GM21619 (cell line): ENCODE measurements at regions not wholly inside any gene's neighbourhood (a gene's known extent, or its start where the extent isn't known, plus 50 kb on each side); places are given as distances from the start of the nearest gene placed in this dataset.

Experiments used
- ATAC-seq: cut with Tn5 transposase; IDR thresholded peaks from one replicate; pipeline ENCODE4 v1.9.1; 2021; ENCODE audit not compliant: unreplicated experiment

DNA sequence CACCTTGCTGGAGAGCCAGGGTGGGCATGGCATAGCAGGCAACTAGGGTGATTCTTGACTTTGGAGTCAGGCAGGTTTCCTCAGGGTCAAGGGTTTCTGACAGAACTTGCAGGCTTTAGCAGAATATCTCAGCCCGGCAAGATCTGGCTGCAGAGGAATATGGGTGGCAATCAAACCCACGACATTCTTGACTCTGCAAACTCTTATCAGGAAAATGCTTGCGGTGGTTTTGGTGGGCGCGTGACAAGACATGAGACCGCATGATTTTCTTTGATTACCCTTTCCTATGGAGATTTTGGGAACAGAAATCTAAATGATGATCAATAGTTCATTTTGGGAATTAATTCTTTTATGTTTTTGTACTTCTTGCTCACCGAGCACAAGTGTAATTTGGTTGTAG is 449.5 kb downstream of the VRK1 start:
- no peak for ATAC-seq

DNA sequence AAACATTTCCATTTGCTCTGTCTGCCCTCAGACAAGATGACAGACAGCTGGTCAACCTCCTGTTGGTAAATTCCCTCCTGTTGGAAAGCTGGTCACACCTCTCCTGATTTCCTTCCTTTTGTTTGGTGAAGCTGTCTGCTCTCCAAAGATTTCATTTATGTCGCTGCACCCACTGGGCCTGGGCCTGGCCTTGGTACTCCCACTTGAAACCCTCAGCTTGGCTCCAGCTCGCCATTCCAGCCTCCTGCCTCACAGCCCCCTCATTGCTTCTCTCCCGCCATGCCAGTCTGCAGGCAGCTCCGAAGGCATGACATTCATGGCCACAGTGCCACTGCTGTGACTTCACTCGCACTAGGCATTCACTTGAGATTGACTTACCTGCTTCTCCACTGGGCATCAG is 451.8 kb downstream of the VRK1 start:
- ATAC-seq: no peak

DNA sequence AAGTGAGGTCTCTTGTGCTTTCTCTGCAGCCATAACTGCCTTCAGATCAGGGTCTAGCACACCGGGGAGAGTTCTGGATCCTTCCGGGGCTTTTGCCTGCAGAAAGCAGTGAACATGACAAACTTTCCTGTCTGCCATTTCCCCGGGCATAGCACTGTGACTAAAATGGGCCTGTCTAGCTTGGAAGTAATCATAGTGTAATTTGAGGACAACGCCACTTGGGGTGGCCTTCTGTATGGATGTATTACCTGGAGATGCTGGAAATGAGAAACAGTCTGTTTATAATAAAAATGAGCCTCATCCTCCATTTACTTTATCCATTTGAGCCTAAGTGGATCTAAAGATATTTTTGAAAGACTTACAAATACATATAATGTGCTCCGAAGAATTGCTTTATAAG is 453.7 kb downstream of the VRK1 start:
- ATAC-seq: no peak

DNA sequence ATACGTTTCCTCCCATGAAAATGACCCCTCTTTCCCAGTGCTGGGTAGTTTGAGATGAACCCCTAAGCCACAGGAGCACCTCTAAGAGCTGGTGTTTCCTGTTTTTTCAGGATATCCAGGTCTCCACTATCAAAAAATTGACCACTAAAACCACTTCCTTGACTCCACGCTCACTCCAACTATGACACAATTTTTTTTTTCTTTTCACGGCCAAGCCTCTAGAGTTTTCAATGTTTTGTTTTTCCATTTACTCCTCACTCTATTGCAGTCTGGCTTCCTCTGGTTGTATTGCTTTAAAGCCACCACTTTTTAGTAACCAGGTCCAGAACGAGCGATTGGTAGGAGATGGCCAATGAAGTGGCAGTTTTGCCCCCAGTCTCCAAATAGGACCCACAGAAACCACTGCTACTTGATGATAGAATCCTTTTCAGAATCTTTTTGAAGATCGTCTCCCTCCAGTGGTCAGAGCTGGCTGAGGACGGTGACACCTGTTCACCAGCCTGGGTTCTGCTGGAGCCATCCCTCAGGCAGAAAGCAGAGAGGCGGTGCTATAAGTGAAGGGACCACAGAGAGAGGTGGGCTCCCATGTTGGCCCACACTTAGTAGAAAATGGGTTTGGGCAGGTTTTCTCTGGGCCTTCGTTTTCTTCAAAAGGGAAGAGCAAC is 454.4 kb downstream of the VRK1 start:
- no peak for ATAC-seq

DNA sequence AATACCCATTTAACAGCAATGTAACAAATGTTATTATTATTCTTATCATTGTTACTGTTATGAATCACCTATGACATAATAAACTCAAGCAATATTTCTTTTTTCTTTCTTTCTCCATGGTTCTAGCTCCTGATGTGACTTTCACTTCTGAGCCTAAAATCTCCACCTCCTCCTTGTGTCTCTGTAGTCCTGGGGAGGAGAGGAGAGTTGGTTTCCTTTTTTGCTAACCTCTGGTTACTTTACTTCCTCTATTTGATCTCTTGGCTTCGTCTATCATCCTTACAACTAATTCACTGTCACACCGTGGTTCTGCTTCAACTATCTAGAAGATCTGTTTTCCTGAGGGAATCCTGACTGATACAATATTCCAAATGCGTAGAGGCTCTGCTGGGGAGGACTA is 456.6 kb downstream of the VRK1 start:
- ATAC-seq: no peak

DNA sequence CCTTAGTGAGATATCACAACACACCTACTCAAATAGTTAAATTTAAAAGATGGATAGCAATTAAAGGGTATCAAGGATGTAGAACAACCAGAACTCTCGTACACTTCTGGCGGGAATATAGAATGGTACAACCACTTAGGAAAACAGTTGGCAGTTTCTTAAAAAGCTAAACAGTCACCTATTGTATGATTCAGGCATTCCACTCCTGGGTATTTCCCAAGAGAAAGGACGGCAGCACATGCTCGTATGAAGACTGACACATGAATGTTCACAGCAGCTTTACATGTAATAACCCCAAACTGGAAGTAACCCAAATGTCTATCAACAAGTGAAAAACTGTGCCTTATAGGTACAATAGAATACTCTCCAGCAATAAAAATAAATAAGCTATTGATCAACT is 465.2 kb downstream of the VRK1 start:
- ATAC-seq: no peak

DNA sequence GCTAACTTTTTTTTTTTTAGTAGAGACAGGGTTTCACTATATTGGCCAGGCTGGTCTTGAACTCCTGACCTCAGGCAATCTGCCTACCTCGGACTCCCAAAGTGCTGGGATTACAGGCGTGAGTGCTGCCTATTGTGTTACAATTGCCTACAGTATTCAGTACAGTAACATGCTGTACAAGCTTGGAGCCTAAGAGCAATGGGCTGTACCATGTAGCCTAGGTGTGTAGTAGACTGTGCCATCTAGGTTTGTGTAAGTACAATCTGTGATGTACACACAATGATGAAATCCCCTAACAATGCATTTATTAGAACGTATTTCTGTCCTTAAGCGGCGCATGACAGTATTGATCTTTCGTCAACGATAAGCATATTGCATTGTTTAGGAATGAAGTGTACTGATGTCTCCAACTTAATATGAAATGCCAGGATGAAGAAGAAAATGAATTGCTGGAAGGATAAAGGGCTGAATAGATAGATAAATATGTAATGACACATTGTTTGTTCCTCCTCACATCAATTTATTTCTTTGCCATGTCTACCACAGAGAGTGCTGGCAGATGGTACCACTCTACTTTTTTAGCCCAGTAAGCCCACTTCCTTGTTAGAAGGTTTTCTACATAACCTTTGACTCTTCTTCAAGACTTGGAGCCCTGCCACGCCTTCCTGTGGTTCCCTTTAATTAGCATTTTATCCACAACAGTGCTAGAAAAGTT is 467.5 kb downstream of the VRK1 start:
- no peak for ATAC-seq

DNA sequence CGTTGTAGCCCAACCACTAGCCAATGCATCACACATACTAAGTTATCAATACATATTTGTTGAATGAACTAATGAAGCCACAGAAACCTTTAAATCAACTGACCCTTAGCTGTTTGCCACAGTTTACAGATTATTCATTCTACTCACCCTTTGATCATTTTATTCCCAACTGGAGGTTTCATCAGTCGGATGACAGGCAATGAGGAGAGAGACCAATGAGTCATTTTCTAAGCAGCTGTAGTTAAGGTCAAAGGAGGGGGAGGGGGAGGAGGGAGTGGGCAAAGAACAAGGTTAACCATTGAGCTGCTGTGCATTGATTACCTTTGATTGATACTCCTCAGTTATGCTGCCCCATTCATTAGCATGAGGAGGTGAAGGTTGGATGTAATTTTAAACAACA is 469.5 kb downstream of the VRK1 start:
- no peak for ATAC-seq

DNA sequence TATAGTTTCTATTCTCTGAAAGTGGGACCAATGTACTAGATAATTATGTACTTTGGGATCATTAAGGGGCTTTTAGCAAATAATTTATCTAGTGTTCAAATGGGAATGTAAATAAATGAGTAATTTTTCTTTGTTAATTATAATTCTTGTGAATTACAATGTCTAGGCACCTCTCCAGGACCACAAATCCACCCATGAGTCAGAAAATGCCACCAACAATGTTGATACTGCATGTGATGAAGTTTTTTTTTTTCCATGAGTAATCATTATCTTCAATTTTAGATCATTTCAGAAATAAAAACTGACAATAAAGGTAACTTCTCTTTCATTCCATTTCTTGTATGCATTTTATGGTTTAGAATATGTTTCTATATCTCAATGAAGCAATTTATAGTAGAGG is 470.3 kb downstream of the VRK1 start:
- ATAC-seq: no peak

DNA sequence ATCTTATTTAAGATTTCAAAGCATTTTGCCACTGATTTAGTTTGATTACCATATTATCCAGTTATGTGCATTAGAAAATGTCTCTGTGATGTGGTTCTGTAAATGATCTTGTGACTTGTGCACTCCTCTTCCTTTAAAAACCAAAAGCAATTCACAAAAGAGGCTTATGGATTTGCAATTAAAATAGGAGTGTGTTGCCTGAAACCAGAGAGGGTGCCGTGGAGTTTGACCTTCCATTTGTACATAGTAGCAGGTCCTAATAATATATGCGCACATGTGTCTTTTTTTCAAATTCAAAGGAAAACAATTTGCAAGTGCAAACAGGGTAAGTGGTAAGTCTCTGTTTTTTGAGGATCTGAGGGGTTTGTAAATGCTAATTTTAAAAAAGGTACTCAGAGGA is 470.9 kb downstream of the VRK1 start:
- ATAC-seq: no peak

DNA sequence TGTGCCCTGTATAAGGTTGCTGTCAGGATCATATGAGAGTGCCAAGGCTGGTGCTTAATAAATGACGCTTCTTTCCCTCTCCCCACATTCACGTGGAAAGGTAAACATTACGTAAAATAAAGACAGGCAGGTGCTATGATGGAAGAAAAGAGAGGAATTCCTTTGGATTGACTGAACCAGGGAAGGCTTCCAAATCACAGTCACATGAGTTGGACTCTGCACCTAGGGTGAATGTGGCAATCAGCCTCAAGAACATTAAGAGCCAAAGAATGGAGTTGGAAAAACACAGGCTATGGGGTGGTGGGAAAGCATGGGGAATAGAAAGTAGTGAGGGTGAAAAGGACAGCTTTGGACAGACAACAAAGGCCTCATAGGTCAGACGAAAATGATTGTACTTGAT is 473.1 kb downstream of the VRK1 start:
- no peak for ATAC-seq

DNA sequence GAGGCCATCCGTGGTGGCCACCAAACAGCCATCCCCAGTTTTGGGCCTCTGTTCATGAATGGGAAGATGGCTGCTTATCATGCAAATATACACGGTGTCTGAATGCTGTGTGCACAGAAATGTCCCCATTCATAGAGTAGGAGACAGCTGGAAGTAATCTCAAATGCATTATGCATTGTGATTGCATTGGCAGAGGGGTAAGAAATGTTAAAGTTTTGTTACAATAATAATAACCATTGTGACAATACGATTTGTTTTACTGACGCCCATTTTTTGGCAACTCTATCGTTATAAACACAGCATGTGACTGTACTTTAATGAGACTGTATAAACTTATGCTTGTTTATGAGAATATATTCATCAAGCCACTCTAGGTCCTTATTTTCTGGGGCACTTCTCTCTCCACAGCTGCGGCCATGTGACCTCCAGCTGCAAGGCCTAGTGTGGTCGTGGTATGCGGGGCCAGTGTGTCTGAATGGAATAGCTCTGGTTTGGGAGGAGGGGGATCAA is 474.3 kb downstream of the VRK1 start:
- no peak for ATAC-seq

DNA sequence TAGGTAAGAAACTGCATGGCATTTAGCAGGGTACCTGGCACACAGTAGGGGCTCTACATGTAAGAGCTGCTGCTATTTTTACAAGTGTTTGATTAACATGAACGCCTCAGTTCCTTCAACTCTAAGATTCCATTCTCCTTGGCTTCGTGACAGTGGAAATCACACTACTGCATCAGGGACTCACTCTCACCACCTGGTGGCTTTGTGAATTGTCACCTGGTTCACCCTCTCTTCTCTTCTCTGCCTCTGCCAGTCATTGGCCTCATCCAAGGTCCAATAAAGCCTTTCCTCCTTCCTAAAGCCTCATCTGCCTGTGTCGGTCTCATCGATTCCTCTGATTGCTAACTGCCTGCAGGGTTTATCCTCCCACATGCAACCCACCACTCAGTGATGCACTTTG is 476.4 kb downstream of the VRK1 start:
- ATAC-seq: no peak

DNA sequence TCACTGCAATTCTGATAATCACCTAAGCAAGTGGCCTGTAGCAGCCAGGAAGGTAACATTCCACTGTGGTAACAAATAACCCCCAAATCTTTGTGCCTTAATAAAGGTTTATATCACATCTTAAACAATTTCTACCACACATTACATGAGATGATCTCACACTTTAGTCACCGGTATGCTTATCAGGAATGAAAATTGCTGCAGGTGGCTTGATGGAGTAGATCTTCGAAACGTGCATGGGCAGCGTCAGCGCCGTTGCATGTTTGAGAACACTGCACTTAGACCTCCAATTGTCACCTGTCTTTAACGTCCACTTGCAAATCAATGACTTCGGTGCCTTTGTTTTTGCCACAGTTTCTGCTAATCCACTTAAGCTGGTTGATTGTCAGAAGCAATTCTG is 477.4 kb downstream of the VRK1 start:
- ATAC-seq: no peak

DNA sequence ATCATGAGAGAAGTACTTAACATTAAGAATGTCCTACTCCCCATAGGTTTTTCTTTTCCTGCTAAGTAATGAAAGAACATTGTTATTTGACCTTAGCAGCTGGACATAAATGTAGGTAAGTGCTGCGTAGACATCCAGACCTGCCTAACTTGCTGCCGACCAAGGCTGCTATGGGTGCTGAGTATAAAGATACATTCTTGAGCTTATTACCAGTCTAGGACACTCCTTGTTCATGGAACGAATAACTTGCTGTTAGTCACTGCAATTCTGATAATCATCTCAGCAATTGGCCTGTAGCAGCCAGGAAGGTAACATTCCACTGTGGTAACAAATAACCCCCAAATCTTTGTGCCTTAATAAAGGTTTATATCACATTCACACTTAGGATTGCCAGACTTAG is 478.1 kb downstream of the VRK1 start:
- no peak for ATAC-seq

DNA sequence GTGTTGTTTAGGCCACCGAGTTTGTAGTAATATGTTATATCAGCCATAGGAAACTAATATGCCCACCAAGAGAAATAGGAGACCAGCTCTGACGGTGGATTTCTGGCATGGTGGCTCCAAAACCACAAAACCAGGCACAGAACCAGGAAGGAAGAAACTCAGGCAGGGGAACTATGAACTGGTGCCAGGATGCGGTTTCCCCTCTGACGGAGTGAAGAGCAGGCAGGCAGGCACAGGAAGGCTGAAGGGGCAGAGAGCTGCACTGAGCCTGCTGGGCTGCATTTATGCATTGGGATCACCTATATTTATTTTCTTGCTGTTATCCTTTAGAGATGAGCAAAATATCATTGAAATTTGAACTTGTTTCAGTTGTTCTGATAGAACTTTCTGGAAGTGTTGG is 479.4 kb downstream of the VRK1 start:
- ATAC-seq: no peak

DNA sequence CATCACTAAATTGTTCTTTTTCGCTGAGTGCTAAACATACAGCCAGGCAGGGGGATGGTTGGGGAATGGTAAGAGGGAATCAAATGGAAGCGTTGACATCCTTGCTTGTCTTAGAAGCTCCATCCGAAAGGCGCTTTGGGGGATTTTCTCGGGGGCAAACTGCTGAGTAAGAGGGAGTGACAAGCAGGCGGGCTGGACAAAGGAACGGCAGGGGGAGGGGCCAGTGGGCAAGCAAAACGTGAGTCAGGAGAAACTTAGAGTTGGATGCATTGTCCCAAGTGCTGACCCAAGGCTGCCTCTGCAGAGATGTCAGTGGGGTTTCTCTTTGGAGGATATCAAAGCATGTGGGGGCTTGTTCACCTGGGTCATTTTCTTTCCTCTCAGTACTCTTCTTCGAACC is 480.5 kb downstream of the VRK1 start:
- no peak for ATAC-seq

DNA sequence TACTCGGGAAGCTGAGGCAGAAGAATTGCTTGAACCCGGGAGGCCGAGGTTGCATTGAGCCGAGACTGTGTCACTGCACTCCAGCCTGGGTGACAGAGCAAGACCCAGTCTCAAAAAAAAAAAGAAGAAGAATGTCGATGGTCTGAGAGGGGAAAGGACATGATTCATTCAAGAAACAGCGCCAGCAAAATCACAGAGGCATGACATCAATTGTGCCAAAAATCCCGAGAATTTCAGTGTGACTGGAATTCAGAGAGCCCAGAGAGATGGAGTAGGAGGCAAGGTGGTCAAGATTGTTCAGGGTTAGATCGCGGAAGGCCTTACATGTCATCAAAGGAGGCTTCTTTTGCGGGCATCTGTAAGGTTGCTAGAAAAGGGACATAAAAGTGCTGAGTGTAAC is 483.3 kb downstream of the VRK1 start:
- ATAC-seq: no peak

DNA sequence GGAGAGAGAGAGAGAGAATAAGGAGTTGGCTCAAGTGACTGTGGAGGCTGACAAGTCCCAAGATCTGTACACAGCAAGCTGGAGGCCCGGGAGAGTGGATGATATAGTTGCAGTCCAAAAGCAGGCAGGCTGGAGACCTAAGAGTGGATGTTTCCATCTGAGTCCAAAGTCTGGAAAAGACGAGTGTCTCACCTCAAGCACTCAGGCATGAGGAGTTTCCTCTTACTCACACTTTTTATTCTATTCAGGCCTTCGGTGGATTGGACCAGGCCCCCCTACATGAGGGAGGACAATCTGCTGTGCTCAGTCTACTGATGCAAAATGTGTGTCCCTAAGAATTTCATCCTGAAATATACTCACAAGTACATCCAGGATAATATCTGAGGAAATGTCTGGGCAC is 484.6 kb downstream of the VRK1 start:
- ATAC-seq: no peak

DNA sequence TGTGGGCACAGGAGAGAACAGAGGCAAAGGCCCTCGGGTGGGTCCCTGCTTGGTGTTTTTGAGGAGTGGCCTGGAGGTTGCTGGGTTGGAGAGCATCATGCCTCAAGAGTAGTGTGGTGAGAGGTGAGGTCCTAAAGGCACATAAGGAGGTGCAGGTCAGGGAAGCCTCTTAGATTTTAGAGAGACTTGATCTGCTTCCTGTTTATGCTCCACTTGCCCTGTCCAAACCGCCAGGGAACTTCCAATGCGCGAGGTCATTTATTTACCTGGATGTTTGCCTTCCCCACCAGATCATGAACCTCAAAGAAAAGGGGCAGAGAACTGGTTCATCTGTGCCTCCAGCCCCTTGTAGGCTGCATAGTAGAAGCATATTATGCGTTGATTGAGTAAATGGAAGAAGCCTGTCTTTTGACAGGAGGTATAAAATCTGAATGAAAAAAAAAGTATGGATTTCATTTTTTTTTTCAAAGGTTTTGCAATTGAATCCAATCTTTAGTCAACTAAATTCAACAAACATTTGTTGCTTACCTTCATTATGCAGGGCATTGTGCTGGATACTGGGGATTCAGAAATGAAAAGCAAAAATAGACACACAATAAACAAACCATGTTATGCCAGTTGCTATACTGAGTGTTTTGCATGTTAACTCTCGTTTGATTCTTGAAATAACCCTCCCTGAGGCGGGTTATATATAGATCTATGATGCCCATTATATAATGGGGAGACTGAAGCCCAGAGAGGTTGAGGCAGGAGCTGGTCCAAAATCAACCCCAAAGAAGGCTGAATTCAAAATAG is 485.2 kb downstream of the VRK1 start:
- no peak for ATAC-seq

DNA sequence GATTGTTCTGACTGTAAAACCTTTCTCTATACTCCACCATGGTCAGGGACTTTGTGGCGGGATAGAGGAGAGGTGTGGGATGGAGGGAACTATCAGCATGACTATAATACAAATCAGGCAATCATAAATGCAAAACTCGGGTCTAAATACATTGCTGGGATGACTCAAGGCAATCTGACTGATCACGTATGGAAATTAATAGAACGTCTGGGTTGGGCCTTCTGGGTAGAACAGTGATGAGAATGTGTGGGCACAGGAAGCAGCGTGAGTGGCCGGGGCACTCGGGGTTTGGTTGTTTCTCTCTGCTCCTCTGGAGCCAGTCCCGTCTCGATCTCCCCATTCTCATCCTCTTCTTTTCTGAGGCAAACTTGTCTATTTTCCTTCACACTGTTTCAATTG is 485.8 kb downstream of the VRK1 start:
- no peak for ATAC-seq

DNA sequence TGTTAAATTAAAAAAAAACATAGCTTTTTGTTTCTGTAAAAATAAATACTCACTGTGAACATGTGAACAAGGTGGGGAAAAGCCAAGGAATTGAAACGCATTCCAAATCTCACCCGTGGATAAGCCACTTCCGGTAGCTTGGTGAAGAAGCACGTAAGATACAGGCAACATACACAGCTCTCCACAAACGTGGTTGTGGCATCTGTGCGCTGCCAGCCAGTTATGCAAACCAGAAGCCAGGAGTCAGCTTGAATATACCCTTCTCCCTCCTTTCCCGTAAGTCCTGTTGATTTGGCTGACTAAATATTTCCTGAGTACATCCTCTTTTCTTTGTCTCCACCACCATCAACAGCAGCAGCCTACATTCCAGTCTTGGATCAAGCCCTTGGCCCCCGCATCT is 486.2 kb downstream of the VRK1 start:
- no peak for ATAC-seq
